CD4-positive, alpha-beta T cell treated with Interleukin-4 for 4 hours (primary cell): ENCODE measurements at regions not wholly inside any gene's neighbourhood (a gene's known extent, or its start where the extent isn't known, plus 50 kb on each side); places are given as distances from the start of the nearest gene placed in this dataset.
"Not testable (repeated sequence)": the region's sequence is repeated elsewhere in the genome, so short reads cannot be mapped to it uniquely, and the experiment has no call there.

Experiments
- DNase-seq: peaks from one replicate; pipeline ENCODE4 v3.0.0-alpha.2; 2020

- no peak for DNase-seq
These were observed 284.5 kb downstream of the TMEM38B start for GRCh38 chr9:105978826-105979225.

- no peak for DNase-seq
These were observed 284.9 kb downstream of the TMEM38B start for GRCh38 chr9:105979290-105979689.

GRCh38 chr9:105984714-105985113, 290.4 kb downstream of the TMEM38B start:
- DNase-seq: no peak

- no peak for DNase-seq
These were observed 298.9 kb downstream of the TMEM38B start for GRCh38 chr9:105993116-105993854.

GRCh38 chr9:105993921-105994715, 299.8 kb downstream of the TMEM38B start:
- no peak for DNase-seq

GRCh38 chr9:105994970-105995369, 300.6 kb downstream of the TMEM38B start:
- no peak for DNase-seq

- DNase-seq: no peak
These were observed 322.9 kb downstream of the TMEM38B start for GRCh38 chr9:106017198-106017740.

- no peak for DNase-seq
These were observed 324.8 kb downstream of the TMEM38B start for GRCh38 chr9:106019039-106019680.

GRCh38 chr9:106019702-106020101, 325.4 kb downstream of the TMEM38B start:
- DNase-seq: no peak

- no peak for DNase-seq
These were observed 325.8 kb downstream of the TMEM38B start for GRCh38 chr9:106020186-106020585.

- DNase-seq: no peak
These were observed 329.1 kb downstream of the TMEM38B start for GRCh38 chr9:106023455-106023854.

- DNase-seq: no peak
These were observed 331.1 kb downstream of the TMEM38B start for GRCh38 chr9:106025453-106025852.

GRCh38 chr9:106030146-106030545, 335.8 kb downstream of the TMEM38B start:
- DNase-seq: not testable (repeated sequence)

- DNase-seq: no peak
These were observed 338.6 kb downstream of the TMEM38B start for GRCh38 chr9:106032978-106033377.

GRCh38 chr9:106035806-106036205, 341.5 kb downstream of the TMEM38B start:
- no peak for DNase-seq

GRCh38 chr9:106038266-106039001, 344.1 kb downstream of the TMEM38B start:
- no peak for DNase-seq

GRCh38 chr9:106039151-106039935, 345.0 kb downstream of the TMEM38B start:
- no peak for DNase-seq

GRCh38 chr9:106041920-106042319, 347.6 kb downstream of the TMEM38B start:
- not testable (repeated sequence) for DNase-seq

- no peak for DNase-seq
These were observed 357.2 kb downstream of the TMEM38B start for GRCh38 chr9:106051545-106051944.

GRCh38 chr9:106052166-106052565, 357.8 kb downstream of the TMEM38B start:
- DNase-seq: no peak

- no peak for DNase-seq
These were observed 358.4 kb downstream of the TMEM38B start for GRCh38 chr9:106052735-106053134.

- no peak for DNase-seq
These were observed 362.0 kb downstream of the TMEM38B start for GRCh38 chr9:106056328-106056727.
